MM.1S (cell line): ENCODE measurements at regions not wholly inside any gene's neighbourhood (a gene's known extent, or its start where the extent isn't known, plus 50 kb on each side); places are given as distances from the start of the nearest gene placed in this dataset.

Source experiments
- CTCF ChIP-seq: fragments of 300-600 bp; sonication (generic); IDR thresholded peaks from 2 replicates; pipeline ENCODE4 v1.5.1; 2016; ENCODE audit warnings: antibody characterized with exemption, low read length, mixed read lengths
- EZH2phosphoT487 ChIP-seq: fragments of 300-600 bp; sonication (generic); IDR thresholded peaks from 2 replicates; pipeline ENCODE4 v1.6.1; 2018; ENCODE audit warnings: antibody characterized with exemption, low read length

- TF ChIP-seq EZH2phosphoT487: no peak
- no peak for TF ChIP-seq CTCF
Measured at GRCh38 chrX:97668126-97668525, 784.4 kb downstream of the RPA4 start.
